ENCODE measurements at regions not wholly inside any gene's neighbourhood (a gene's known extent, or its start where the extent isn't known, plus 50 kb on each side); places are given as distances from the start of the nearest gene placed in this dataset.
"Not testable (repeated sequence)": the region's sequence is repeated elsewhere in the genome, so short reads cannot be mapped to it uniquely, and the experiment has no call there.

DNA sequence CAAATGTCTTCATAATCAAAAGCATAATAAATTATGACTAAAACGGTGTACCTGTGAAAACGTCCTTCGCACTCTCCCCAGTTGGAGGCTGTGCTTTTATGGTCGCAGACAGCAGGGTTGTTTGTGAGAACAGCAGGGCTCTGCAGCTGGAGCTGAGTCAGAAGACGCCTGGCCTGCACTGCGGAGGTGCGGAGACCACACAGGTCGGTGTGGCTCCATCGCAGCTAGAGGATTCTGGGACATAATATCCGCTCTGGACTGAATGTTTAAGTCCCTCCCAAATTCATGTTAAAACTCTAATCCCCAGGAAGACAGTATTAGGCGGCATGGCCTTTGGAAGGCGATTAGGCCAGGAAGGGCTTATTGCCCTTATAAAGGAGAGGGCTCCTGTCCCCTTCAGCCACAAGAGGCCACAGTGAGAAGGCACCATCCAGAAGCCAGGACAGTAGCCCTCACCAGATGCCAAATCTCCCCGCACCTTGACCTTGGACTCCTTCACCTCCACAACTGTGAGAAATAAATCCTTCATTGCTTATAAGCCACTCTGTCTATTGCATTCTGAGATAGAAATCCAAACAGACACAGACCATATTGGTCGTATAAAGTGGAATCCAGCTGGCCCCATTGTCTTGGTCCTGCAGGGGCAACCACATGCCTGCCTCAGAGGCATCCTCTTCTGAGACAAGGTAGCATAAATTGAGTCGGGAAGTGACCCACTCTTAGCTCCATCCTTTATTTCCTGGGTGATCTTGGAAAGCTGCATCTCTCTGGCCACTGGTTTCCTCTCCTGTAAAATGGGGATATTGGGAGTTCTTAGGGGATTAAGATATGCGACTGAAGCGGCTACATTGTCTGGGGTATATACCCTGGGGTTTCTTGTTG lies 749.7 kb upstream of the TPTE start:
- TF ChIP-seq POLR2A (IDR thresholded peaks at IDR 0.05) = not testable (repeated sequence)
- TF ChIP-seq, protein P1, sequence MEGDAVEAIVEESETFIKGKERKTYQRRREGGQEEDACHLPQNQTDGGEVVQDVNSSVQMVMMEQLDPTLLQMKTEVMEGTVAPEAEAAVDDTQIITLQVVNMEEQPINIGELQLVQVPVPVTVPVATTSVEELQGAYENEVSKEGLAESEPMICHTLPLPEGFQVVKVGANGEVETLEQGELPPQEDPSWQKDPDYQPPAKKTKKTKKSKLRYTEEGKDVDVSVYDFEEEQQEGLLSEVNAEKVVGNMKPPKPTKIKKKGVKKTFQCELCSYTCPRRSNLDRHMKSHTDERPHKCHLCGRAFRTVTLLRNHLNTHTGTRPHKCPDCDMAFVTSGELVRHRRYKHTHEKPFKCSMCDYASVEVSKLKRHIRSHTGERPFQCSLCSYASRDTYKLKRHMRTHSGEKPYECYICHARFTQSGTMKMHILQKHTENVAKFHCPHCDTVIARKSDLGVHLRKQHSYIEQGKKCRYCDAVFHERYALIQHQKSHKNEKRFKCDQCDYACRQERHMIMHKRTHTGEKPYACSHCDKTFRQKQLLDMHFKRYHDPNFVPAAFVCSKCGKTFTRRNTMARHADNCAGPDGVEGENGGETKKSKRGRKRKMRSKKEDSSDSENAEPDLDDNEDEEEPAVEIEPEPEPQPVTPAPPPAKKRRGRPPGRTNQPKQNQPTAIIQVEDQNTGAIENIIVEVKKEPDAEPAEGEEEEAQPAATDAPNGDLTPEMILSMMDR (IDR thresholded peaks at IDR 0.05) = not testable (repeated sequence)
